ENCODE measurements at regions not wholly inside any gene's neighbourhood (a gene's known extent, or its start where the extent isn't known, plus 50 kb on each side); places are given as distances from the start of the nearest gene placed in this dataset.

DNA sequence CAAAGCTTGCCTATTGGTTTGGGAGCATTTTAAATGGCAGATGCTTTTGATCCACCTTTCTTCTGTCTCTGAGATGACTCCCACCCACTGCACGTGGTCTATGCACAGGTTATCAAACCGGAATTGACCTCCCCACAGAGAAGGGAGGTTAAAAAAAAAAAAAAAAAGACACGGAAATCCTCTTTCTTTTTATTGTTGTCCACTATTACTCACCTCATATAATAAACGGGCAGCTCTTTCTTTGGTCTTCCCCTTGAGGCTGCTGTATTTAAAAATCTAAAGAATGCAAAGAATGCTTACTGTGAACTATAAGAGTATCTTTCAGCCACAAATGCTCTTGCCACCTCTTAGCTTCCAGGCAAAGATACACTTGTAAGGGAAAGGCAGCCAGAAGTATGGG, 329.7 kb downstream of the NDFIP2 start:
- no peak for DNase-seq (ENCODE audit: low read depth)

DNA sequence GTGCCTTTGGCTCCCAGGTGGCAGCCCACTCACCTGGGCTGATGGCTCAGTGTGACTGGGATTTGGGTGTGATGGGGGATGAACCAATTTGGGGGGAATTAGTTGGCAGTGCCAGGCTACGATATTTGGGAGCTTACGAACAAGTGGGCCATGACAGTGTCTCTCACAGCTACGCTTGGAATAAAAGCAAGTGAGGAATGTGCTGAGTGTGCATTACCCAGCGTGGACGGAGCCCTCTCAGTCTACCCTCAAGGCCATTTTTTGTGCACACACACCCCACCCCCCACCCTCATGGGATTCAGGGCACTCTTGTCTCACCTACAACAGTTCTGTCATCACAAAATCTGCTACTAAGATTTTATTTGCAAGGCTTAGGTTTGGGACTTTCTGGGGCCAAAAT, 329.1 kb downstream of the NDFIP2 start:
- no peak for DNase-seq (ENCODE audit: low read depth)

DNA sequence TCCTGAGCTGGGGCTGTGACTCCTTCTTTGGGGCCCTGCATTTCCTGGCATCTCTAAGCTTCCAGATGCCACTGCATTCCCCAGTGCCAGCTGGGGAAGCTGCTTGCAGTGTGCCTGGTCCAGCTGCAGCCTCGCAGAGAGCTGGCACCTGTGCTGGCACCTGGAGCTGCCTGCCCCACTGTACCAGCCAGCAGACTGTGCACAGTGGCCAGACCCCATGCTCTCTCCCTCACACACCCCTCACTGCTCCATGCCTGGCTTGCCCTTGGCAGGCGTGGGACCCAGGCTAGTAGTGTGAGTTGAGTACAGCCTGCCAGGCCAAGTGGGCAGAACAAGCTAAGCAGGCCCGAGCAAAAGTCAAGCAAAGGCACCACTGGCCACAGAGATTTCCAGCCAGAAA, 327.5 kb downstream of the NDFIP2 start:
- DNase-seq (ENCODE audit: low read depth) = no peak

- no peak for DNase-seq (ENCODE audit: low read depth)
Observed at GRCh38 chr13:79807554-79807953, 326.6 kb downstream of the NDFIP2 start.

- no peak for DNase-seq (ENCODE audit: low read depth)
Observed at GRCh38 chr13:79806821-79807220, 325.9 kb downstream of the NDFIP2 start.

- DNase-seq (ENCODE audit: low read depth) = no peak
Observed at GRCh38 chr13:79805317-79805716, 324.4 kb downstream of the NDFIP2 start.

GRCh38 chr13:79803989-79804388, 323.0 kb downstream of the NDFIP2 start:
- DNase-seq (ENCODE audit: low read depth) = no peak

- DNase-seq (ENCODE audit: low read depth) = no peak
Observed at GRCh38 chr13:79803296-79803695, 322.3 kb downstream of the NDFIP2 start.

DNA sequence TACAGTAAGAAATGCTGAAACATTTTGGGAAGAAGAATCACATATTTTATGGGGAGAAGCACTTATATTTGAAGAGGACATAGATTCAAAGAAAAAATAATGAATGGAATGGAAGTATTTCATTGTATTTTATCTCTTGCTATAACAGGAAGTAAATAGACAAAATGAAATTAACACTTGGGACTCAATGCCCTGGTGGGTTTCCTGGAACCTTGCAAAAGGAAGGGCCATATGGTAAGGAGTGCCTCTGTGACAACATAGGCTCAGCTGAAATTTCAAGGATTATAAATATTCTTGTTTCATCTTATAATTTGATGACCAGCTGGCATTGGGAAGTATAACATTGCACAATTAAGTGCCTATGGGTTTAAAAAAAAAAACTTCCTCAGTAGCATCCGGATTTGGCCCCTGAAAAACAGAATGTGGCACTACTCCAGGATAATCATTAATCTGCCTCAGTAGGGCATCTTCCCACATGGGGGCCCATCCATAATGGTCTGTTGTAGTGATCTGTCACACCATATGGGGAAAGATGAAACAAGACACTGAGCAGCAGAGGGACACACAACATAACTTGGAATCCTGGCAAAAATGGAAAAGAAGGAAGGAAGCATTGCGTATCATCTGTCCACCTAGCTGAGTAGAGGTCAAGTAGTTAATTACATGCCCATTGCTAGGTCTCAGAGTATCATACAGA, 321.6 kb downstream of the NDFIP2 start:
- no peak for DNase-seq (ENCODE audit: low read depth)

DNA sequence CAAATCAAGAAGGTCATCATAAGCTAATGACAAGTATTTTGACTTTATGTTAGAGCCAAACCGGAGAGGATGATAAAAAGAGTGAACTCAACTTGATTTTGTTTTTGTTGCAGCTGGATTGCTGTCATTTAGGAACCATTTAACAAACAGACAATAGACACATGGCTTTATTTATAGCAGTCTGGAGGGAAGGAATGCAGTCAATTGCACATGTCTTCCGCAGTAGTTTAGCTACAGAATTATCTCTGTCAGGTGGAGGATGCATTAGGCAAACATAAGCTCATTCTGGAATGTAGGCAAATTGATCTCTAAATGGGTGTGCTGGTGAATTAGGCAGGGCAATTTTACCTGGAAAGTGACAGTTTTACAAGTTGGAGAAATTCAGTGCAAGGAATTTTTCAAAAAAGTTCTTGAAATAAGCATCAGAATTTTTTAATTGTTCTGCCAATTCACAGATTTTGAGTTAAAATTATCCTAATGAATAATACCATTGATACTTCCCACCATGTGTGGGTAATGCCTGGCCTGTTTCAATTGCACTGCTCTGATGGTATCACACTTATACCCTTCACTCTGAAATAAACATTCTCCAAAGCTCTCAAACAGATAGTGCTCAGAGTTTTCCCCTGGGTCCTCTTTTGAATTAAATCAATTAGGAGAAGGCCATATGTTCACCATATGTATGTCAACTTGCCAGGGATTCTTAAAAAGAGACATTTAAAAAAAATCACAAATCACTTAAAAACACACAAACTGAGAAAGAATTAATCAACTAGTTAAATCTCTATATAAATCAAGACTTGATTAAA, 318.3 kb downstream of the NDFIP2 start:
- DNase-seq (ENCODE audit: low read depth) = no peak

DNA sequence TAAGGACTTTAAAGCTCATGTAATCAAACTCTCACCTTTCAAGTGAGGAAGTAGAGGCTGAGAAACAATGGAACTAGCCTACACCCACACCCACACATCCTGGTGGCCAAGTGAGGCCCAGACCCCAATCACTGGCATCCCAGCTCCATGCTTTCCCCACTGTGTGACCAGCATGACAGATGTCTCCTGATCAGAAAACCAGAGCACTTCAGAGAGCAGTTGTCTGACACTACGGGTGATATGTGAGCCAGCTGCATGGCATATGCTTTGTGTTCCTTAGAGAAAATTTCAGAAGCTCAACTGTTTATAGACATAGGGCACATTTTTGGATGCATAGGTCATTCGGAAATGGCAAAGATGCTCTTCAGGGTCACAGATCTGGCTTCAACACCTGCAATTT, 315.2 kb downstream of the NDFIP2 start:
- no peak for DNase-seq (ENCODE audit: low read depth)

- DNase-seq (ENCODE audit: low read depth) = no peak
Observed at GRCh38 chr13:79794931-79795330, 314.0 kb downstream of the NDFIP2 start.

- DNase-seq (ENCODE audit: low read depth) = no peak
Observed at GRCh38 chr13:79792716-79793115, 311.8 kb downstream of the NDFIP2 start.

- no peak for DNase-seq (ENCODE audit: low read depth)
Observed at GRCh38 chr13:79791471-79792042, 310.6 kb downstream of the NDFIP2 start.

- DNase-seq (ENCODE audit: low read depth) = no peak
Observed at GRCh38 chr13:79786176-79786575, 305.2 kb downstream of the NDFIP2 start.

- no peak for DNase-seq (ENCODE audit: low read depth)
Observed at GRCh38 chr13:79782541-79783205, 301.7 kb downstream of the NDFIP2 start.

DNA sequence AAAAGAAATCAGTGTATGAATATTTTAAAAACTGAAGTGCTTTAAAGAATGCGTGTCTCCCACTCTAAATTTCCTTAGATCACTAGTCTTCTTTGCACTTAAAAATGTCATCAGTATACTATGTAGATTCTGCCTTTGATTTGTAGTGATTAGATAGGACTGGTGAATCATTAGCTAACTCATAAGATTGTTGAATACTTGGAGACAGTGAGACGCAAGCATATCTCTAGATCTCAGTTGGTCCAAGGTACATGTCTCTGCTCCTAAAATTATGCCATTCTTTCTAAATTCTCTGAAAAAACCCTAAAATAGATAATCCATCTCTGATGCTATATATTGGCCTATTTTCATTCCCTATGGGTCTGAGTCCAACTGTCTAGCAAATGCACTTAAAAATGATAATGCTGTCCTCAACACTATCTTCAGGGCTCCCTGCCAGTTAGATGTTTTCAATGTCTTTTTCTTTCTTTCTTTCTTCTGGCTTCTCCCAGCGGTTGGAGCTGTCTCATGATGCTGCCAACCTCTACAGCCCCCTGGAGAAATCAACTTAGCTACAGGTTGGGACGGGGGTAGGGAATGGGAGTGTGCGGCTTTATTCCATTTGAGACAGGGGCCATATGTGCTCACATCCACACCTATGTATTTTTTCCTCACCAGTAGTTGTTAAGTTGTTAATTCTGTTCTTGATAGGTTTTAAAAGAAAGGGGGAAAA, 301.0 kb downstream of the NDFIP2 start:
- no peak for DNase-seq (ENCODE audit: low read depth)

DNA sequence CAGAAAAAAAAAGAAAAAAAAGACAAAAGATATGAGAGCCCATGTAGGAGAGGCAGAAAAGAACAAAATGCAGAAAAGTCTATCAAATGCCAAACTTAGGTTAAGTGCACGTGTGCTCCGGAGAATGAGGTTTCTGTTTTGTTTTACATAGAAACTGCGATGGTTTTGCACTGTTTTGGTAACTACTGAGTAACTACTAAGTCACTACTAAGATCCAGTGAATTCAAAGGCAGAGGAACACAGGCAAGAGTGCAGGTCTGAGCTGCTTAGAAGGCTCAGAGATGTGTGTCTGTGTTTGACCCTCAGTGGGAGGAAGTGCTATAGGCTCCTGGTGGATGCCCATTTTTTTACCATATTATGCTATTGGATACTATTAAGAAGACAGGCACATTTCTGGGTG, 299.3 kb downstream of the NDFIP2 start:
- DNase-seq (ENCODE audit: low read depth) = no peak

DNA sequence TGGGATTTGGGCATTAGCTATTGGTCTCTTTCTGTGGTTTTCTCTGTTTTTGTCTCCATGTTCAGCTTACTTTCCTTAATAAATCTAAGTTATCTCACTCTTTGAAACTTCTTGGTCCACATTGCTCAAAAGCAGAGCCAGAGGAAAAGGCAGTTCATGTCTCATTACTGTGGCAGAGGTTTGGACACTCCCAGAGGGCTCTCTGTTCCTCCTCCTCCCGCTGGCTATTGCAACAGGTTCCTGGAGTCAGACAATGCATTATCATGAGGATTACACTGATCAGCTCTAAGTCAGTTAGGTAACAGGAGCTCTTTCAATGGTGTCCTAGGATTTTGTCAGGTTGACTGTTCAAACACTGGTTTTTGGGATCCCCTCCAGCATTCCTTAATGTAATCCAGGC, 298.8 kb downstream of the NDFIP2 start:
- no peak for DNase-seq (ENCODE audit: low read depth)

- no peak for DNase-seq (ENCODE audit: low read depth)
Observed at GRCh38 chr13:79778741-79779460, 297.9 kb downstream of the NDFIP2 start.

GRCh38 chr13:79777504-79777903, 296.5 kb downstream of the NDFIP2 start:
- no peak for DNase-seq (ENCODE audit: low read depth)
